SK-MEL-5 (cell line): ENCODE measurements at regions not wholly inside any gene's neighbourhood (a gene's known extent, or its start where the extent isn't known, plus 50 kb on each side); places are given as distances from the start of the nearest gene placed in this dataset.
"Not testable (repeated sequence)": the region's sequence is repeated elsewhere in the genome, so short reads cannot be mapped to it uniquely, and the experiment has no call there.

Experiments
- DNase-seq: peaks from one replicate; pipeline ENCODE4 v3.0.0-alpha.2; 2016; ENCODE audit warnings: low read depth, low spot score
- in situ Hi-C: cut with HindIII; loops from 2 replicates; pipeline ENCODE4 v1.10.0; 2016; ENCODE audit warnings: low sequenced_read_pairs, high pct_unique_total_duplicates, low pct_unique_long_range_greater_than_20kb

GRCh38 chr5:61215996-61216395, 53.7 kb upstream of the SMIM15 start:
- in situ Hi-C loops: no loop called here
- DNase-seq: no peak

DNA sequence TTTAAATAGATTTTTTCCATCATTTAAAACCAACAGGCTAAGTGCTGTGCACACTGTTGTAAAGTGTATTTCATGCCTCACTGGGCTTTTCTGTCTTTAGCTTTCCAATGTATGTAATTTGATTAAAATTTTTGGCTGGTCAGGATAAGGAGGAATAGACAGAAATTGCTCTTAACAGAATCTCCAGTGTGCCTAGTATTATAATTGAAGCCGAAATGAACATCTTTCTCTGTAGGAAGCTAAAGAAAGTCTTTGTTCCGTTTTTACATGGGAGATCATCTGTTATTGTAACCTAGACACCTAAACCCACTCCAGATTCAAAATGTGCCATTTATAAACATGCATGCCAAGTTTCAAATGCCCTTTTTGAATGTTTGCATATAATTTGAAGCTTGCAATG, 54.5 kb upstream of the SMIM15 start:
- no peak for DNase-seq
- in situ Hi-C loops: no loop called here

DNA sequence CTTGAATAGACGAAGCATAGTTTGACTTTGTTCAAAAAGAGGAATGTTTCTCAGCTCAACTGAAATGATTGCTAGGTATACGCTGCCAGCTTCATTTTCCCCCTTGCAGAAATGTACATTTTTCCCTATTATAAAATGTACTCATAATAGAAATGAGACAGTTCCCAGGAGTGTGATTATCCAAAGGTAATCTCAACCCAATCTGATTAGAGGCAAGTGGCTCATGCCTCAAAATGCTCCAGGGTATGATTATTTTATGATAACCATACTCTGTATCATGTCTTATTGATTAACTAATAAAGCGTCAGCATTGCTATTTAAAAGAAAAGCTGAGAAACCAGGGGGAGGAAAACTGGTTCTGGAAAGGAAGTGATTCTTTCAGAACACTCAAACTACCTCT, 54.9 kb upstream of the SMIM15 start:
- in situ Hi-C loops: no loop called here
- DNase-seq: no peak

- in situ Hi-C loops: no loop called here
- no peak for DNase-seq
Observed at GRCh38 chr5:61228229-61228628, 66.0 kb upstream of the SMIM15 start.

- DNase-seq: no peak
Observed at GRCh38 chr5:61228691-61229280, 66.5 kb upstream of the SMIM15 start.

GRCh38 chr5:61229416-61229815, 67.1 kb upstream of the SMIM15 start:
- DNase-seq: no peak
- in situ Hi-C loops: no loop called here

More at GRCh38 chr5:61228691-61229280, 66.5 kb upstream of the SMIM15 start:
- in situ Hi-C loops: no loop called here

DNA sequence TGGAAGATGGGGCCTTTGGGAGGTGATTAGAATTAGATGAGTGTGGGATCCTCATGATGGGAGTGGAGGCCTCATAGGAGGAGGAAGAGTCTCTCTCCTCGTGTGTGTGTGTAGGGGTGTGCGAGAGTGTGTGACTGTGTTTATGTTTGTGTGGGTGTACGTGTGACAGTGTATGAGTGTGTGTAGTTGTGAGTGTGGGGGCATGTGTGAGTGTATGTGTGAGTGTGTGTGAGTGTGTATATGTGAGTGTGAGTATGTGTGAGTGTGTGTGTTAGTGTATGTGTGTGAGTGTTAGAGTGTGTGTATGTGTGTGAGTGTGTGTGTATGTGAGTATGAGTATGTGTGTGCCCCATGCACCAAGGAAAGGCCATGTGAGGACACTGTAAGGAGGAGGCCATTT, 68.2 kb upstream of the SMIM15 start:
- DNase-seq: no peak
- in situ Hi-C loops: no loop called here

DNA sequence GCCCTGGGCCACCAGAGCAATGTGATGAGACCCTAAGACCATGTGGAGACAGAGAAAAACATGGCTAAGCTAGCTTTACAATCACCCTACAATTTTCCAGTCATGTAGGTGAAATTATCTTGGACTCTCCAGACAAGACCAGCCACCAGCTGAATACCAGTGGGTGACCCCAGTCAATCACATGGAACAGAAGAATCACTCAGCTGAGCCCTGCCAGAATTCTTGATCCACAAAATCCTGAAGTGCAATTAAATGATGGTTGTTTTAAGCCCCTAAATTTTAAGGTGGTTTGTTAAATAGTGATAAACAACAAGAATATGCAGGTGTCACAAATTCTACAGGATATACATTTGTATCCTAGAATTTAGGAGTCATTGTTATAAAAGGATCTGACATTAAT, 69.5 kb upstream of the SMIM15 start:
- in situ Hi-C loops: no loop called here

DNA sequence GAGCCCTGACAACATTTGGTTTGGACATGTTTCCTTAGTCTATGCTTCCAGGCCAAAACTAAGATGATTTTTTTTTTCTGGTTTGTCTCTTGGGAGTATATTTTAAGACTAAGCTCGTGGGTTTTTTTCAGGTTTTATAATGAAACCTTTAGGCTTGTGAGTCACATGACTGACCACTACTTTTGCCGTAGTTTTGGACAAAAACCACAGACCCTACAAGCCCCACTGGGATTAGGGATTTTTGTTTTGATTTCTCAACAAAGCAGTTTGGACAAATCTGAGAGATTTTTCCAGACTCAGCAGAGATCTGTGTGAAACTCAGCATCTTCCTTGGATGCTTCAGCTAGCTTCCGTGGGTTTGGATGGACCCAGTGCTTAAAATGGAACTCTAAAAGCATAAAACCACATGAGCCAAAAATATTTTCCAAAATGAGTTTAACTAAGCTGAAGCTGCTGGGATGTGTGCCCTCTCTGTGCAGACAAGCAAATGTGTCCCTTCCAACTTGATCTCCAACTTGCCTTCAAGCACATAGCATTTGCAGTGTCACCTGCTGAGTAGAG, 70.3 kb upstream of the SMIM15 start:
- no peak for DNase-seq
- in situ Hi-C loops: no loop called here

More for the DNA sequence above, 69.5 kb upstream of the SMIM15 start:
- no peak for DNase-seq

- DNase-seq: no peak
- in situ Hi-C loops: no loop called here
Observed at GRCh38 chr5:61234019-61234418, 71.8 kb upstream of the SMIM15 start.

DNA sequence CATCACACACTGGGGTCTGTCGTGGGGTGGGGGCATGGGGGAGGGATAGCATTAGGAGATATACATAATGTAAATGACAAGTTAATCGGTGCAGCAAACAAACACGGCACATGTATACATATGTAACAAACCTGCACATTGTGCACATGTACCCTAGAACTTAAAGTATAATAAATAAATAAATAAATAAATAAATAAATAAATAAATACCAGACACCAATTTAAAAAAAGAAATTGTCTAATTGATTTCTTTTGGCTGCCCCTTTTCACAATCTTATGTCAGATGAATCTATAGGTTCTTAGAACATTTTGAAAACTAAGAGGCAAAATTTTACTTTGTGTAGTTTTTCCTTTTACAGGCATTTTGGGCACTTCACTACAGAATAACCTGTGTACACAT, 74.4 kb upstream of the SMIM15 start:
- in situ Hi-C loops, DNase-seq: not testable (repeated sequence)

GRCh38 chr5:61245486-61245885, 83.2 kb upstream of the SMIM15 start:
- DNase-seq: no peak
- in situ Hi-C loops: no loop called here

GRCh38 chr5:61245936-61246335, 83.7 kb upstream of the SMIM15 start:
- in situ Hi-C loops: no loop called here
- DNase-seq: no peak

DNA sequence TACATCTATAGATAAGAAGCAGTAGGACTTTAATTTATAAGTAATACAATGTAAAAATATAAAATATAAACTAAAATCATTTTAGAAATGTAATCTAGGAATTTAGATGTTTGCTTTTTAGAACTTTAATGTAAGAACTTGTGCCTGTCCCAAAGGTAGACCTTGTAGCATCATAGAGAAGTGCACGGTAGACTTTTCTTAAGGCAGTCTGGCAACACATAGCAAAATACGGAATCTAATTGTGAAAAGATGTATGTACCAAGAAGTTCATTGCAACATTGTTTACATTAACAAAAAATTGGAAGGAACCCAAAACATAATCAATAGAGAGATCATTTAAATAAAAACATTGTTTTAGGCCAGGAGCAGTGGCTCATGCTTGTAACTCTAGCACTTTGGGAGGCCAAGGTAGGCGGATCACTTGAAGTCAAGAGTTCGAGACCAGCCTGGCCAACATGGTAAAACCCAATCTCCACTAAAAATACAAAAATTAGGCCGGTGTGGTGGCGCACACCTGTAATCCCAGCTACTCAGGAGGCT, 84.6 kb upstream of the SMIM15 start:
- in situ Hi-C loops: no loop called here
- DNase-seq: no peak

DNA sequence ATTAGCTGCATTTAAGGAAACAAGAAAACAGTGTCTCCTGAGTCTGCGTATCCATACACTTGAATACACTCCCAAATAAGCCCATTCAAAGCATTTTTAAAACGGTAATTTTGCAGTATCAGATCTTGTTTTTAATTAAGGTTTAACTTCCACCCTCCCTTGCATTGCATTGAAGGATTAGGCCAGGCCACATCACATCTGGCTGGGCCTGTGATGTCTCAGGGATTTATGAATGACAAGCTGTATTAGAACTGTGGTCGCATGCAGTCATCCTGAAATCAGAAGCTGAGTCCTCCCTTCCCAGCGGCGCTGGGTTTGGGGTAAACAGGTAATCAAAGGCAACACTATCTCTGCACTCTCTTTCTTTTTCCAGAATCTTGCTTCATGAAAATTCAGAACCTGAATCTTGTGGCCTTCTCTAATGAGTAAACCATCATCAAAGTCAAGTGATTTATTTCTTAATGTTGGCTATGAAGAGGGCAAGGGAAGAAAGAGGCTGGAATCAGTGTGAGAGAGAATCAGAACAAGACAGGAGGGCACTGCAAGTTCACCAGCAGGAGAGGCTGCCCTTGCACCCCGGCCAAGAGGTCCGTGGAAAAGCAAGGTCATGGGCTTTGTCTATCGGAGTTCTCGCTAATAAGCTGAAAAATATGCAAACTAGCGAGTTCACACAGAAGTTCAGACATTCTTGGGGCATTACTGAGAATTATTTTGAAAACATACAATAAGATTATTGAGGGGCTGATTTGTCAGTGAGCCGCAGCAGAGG, 80.0 kb upstream of the ZSWIM6 start:
- DNase-seq: no peak
- in situ Hi-C loops: no loop called here

- in situ Hi-C loops: no loop called here
Observed at GRCh38 chr5:61252643-61252925, 79.5 kb upstream of the ZSWIM6 start.

GRCh38 chr5:61253547-61253946, 78.5 kb upstream of the ZSWIM6 start:
- no peak for DNase-seq
- in situ Hi-C loops: no loop called here

More at GRCh38 chr5:61252643-61252925, 79.5 kb upstream of the ZSWIM6 start:
- no peak for DNase-seq

DNA sequence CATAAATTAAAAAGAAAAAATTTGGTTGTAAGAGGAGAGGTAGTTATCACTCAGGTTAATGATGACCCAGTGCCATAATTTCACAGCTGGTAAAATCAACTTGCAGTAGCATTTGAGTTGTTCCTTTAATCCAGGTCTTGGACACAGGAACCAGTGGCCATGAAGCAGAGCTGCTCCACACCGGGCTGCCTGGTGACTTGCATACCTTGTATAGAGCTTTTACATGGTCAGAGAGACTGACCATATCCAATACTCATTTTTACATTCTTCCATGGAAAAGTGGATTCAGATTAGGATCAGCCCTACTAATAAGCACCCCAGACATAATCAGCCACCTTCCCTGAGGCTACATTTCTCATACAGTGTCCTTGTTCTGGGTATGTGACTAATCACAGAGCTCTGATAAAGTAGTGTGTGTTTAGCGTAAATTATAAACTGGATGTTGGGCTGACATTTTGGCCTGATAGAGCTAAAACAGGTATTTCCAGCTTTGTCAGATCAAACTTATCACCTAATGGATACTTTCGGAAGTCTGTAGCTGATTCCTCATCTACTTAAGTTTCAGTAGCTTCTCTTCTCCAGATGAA, 77.0 kb upstream of the ZSWIM6 start:
- DNase-seq: no peak
- in situ Hi-C loops: no loop called here

- in situ Hi-C loops: no loop called here
- no peak for DNase-seq
Observed at GRCh38 chr5:61256474-61256873, 75.6 kb upstream of the ZSWIM6 start.
